Iris pigment epithelial cell (primary cell): ENCODE measurements at regions not wholly inside any gene's neighbourhood (a gene's known extent, or its start where the extent isn't known, plus 50 kb on each side); places are given as distances from the start of the nearest gene placed in this dataset.
"Not testable (repeated sequence)": the region's sequence is repeated elsewhere in the genome, so short reads cannot be mapped to it uniquely, and the experiment has no call there.

Experiments
- DNase-seq: peaks from one replicate; pipeline ENCODE4 v3.0.0-alpha.2; 2011; ENCODE audit warnings: low read depth

DNA sequence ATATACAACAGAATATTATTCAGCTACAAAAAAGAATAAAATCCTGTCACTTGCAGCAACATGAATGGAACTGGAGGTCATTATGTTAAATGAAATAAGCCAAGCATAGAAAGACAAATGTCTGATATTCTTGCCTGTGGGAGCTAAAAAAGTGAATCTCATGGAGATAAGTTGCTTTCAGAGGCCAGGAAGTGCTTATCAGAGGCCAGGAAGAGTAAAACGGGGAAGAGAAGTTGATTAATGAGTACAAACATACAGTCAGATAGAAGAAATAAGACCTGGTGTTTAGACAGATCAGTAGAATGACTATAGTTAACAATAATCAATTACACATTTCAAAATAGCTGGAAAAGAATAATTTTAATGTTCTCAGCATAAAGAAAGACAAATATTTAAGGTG is 54.4 kb upstream of the CPHXL start:
- no peak for DNase-seq

GRCh38 chr16:75781683-75782343 is 55.5 kb upstream of the CPHXL start:
- no peak for DNase-seq

- DNase-seq = no peak
These were observed 61.1 kb upstream of the CPHXL start for GRCh38 chr16:75787440-75787839.

GRCh38 chr16:75789237-75789636 is 62.9 kb upstream of the CPHXL start:
- peak; percentile 49 for DNase-seq

DNA sequence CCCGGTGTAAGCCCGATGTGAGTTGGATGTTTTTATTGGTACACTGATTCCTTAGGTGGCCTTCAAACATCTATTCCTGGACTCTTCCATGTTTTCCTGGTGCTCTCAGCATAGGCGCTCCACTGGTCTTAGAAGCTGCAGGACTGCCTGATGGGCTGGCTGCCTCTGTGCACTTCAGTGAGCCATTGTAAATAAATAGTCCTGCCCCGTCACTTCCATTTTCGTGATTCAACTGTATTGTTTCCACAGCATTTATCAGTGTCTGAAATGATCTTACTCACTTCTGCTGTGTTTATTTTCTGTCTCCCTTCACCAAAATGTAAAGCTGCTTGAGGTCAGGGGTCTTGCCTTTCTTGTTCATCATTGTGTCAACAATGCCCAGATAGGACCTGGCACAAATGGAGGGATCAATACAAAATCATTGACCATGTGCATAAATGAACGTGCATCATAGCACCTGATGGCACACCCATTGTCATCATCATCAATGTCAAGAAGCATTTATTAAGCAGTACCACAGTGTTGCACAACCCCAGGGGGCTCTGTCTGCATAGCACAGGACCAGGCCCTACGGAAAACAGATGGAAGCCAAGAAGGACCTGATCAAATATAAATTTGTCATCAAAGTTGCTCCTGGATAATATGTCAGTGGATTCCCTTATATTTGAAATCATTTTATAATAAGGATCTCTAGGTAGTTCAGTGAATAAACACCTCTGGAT is 66.6 kb upstream of the CPHXL start:
- DNase-seq = no peak

DNA sequence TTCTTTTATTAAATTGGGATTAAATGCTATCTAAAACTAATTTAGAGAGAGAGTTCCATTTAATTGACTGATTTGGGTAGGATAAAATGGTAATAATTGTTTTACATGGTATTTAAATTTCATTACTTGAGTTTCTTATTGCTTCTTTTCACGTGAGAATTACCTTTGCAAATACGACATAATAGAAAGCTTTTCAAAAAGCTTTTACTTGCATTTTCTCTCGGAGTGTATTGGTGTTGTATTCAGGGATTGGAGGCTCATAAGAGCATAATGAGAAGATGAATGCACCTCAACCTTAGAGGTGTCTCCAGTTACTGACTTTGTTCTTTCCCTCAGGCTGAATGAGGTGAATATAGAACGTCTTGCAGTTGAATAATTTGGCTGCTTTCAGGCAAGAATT is 67.4 kb upstream of the CPHXL start:
- DNase-seq = no peak

GRCh38 chr16:75794426-75794825 is 68.1 kb upstream of the CPHXL start:
- no peak for DNase-seq

DNA sequence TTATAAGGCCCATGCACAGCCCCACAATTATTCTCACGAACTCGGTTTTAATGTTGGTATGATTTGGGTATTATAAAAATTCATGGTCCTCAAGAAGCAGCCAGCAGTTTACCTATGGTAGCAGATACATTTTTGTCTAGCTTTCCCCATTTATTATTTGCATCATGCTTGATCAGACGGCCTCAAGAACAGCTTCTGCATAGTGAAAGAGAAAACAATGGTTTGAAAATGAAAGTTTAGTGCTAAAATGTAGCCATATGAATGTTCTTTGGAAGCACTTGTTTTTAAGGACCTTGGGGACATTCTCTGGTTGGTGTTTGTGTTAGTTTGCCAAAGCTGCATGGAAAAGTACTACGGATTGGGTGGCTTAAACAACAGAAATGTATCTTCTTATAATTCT is 72.4 kb upstream of the CPHXL start:
- DNase-seq = no peak

GRCh38 chr16:75801307-75801706 is 75.0 kb upstream of the CPHXL start:
- peak; percentile 11 for DNase-seq

DNA sequence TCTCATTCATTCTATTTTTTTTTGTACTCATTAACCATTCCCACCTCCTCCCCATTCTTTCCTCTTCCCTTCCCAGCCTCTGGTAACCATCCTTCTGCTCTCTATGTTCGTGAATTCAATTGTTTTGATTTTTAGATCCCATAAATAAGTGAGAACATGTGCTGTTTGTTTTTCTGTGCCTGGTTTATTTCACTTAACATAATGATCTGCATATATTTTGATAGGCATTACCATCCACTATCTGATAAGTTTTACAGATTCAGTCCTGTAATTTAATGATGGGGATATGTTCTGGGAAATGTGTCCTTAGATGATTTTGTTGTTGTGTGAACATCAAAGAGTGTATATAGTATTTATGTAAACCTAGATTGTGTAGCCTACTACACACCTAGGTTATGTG is 77.5 kb upstream of the CPHXL start:
- DNase-seq = no peak

- no peak for DNase-seq
These were observed 78.1 kb upstream of the CPHXL start for GRCh38 chr16:75804368-75804767.

DNA sequence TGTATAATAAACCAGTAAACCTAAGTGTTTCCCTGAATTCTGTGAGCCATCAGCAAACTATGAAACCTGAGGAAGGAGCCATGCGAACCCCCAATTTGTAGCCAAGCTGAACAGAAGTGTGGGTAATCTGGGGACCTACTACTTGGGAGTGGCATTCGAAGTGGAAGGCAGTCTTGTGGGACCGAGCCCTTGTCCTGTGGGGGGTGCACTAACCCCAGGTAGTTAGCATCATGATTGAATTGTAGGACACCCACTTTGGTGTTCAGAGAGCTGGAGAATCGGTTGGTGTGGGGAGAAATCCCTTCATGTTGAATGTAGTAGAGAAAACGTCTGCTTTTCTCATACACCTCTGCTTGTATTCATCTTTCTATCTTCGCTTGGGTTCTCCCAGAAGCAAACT is 79.7 kb upstream of the CPHXL start:
- DNase-seq = no peak

DNA sequence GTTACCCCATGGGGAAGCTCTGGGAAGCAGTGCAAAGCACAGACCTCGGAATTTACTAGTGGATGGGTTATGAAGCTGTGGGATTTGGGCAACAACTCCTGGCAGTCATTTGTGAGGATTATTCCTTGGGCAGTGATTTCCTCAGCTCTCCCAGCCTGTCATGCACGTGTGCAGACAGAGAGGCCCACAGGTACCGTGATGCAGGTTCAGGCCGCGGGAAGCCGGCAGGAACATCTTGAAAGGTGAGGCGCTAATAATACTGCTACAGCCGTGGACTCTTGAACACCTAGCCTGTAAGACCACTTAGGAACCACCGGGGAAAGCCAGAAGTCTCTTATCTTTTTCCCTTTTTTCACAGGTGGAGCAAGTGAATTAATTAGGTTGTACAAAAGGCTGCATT is 80.2 kb upstream of the CPHXL start:
- no peak for DNase-seq

- DNase-seq = no peak
These were observed 84.1 kb upstream of the CPHXL start for GRCh38 chr16:75810342-75810741.

DNA sequence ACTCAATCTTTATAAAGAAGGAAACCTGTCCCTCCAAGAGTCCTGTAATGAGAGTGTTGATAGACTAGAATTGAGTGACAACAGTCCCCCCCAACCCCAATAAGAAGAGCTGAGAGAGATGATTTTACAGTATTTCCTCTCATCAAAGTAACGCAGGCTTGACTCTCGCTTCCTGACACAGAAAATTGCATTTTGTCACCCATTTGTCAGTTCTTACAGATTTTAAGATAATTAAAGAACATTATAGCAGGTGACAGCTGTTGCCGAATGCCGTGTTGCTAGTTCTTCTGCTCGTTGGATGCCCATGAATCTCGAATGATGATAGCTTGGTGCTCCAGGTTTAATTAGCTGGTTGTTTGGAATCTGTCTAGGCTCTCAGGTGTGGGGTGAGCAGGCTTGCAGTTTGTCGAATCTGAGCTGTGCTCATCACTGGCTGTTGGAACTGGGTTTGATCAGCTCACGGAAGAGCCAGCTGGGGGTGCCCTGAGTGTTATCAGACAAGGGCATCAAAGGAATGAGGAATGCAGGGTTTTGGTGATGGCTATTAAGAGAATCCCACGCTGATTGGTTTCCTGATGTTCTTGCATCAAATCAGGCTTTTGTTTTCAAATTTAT is 84.8 kb upstream of the CPHXL start:
- DNase-seq = no peak

DNA sequence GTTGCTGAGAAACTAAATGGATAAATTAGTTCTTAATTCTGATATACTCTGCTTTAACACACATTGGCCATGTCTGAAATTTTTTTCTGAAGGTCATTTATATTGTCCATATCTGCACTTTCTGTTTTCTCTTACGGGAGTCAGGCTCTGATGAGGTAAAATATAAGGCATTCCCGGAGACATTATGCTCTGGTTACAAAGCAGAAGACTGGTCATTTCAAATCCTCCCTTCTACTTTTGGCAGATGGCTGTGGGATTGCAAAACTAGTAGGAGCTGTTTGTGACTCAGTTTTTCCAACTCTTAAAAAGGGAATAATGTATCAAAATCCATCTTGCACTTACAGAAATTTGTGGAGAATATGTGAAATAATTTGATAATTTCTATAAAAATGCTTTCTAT is 92.2 kb upstream of the CPHXL start:
- peak; percentile 31 for DNase-seq

DNA sequence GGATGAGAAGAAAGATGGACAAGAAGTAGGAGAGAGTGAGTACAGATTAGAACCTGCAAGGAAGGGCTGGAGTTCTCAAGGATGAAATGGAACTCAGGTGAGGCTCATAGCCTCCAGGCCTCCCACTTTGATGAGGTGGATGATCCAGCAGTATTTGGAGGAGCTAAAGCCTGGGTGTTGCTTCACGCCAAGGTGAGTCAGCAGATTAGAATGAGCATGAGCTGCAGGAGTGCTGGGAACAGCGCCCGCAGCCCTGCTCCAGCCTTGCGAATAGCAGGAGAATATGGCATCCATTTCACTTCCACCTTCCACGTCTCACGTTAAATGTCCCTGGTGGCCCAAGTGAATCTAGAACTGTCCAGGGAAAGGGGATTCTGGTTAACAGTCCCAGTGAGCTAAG is 94.4 kb upstream of the CPHXL start:
- DNase-seq = peak; percentile 14

DNA sequence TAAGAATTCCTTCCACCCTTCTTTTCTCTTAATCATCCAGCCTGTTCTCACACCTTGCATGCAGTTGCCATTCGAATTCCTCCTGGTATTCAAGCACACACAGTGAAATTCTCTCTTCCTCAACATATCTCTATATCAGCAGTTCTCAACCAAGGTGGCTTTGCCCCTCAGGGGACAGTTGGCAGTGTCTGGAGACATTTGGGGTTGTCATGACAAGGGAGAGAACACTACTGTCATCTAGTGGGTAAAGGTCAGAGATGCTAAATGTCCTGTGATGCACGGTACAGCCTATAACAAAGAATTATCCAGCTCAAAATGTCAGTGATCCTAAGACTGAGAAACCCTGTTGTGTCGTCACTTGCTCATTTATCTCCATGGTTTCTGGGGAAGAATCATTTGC is 94.8 kb upstream of the CPHXL start:
- no peak for DNase-seq

DNA sequence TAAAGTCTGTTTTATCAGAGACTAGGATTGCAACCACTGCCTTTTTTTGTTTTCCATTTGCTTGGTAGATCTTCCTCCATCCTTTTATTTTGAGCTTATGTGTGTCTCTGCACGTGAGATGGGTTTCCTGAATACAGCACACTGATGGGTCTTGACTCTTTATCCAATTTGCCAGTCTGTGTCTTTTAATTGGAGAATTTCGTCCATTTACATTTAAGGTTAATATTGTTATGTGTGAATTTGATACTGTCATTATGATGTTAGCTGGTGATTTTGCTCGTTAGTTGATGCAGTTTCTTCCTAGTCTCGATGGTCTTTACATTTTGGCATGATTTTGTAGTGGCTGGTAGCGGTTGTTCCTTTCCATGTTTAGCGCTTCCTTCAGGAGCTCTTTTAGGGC is 99.5 kb upstream of the CPHXL start:
- not testable (repeated sequence) for DNase-seq

- not testable (repeated sequence) for DNase-seq
These were observed 101.2 kb upstream of the CPHXL start for GRCh38 chr16:75827372-75828038.

GRCh38 chr16:75833385-75833784 is 107.1 kb upstream of the CPHXL start:
- DNase-seq = not testable (repeated sequence)

GRCh38 chr16:75836347-75837010 is 110.2 kb upstream of the CPHXL start:
- DNase-seq = no peak
